ENCODE measurements at regions not wholly inside any gene's neighbourhood (a gene's known extent, or its start where the extent isn't known, plus 50 kb on each side); places are given as distances from the start of the nearest gene placed in this dataset.
"Not testable (repeated sequence)": the region's sequence is repeated elsewhere in the genome, so short reads cannot be mapped to it uniquely, and the experiment has no call there.

DNA sequence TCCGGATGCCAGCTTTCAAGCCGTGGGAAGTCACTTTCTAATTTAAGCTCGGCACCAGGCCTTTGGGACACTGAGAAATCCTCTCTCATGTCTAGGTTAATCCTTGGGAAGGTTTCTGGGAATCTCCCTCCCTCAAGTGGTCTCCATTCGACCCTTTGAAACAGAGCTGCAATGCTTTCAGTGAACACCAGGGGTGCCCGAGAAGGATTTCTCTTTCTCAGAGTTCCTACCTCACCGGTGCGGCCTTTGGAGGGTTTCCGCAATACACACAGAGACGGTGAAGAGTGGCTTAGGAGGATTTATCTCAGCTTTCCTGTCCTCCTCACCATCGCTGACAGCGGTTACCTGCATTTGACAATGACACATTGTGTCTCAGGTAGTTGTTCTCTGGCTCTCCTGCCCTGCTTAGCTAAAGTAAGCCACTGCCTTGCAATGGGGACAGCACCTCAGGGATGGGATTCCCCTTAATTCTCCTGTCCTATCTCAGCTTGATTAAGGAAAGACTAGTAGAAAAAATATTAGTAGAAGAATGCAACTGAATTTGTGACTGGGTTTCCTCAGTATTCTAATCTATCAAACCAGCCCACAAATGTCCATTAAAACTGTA is 180.6 kb downstream of the GABRG2 start:
- no peak for DNase-seq (ENCODE audit: low spot score)
- Mint-ChIP-seq H3K36me3 (ENCODE audit: low read depth) (no peaks in the 10 kb centered on the region), H3K27me3 (ENCODE audit: low read depth) (peaks cover 2% of the 10 kb centered on the region), H3K9me3 (ENCODE audit: low read depth) (no peaks in the 10 kb centered on the region), H3K4me3 (ENCODE audit: unreplicated experiment) (no peak overlapping the region), H3K27ac (ENCODE audit: unreplicated experiment) (no peak overlapping the region), H3K4me1 (ENCODE audit: low read depth) (no peaks in the 10 kb centered on the region)
- TF ChIP-seq, protein P1, sequence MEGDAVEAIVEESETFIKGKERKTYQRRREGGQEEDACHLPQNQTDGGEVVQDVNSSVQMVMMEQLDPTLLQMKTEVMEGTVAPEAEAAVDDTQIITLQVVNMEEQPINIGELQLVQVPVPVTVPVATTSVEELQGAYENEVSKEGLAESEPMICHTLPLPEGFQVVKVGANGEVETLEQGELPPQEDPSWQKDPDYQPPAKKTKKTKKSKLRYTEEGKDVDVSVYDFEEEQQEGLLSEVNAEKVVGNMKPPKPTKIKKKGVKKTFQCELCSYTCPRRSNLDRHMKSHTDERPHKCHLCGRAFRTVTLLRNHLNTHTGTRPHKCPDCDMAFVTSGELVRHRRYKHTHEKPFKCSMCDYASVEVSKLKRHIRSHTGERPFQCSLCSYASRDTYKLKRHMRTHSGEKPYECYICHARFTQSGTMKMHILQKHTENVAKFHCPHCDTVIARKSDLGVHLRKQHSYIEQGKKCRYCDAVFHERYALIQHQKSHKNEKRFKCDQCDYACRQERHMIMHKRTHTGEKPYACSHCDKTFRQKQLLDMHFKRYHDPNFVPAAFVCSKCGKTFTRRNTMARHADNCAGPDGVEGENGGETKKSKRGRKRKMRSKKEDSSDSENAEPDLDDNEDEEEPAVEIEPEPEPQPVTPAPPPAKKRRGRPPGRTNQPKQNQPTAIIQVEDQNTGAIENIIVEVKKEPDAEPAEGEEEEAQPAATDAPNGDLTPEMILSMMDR (IDR thresholded peaks at IDR 0.05) = peak; percentile 37

DNA sequence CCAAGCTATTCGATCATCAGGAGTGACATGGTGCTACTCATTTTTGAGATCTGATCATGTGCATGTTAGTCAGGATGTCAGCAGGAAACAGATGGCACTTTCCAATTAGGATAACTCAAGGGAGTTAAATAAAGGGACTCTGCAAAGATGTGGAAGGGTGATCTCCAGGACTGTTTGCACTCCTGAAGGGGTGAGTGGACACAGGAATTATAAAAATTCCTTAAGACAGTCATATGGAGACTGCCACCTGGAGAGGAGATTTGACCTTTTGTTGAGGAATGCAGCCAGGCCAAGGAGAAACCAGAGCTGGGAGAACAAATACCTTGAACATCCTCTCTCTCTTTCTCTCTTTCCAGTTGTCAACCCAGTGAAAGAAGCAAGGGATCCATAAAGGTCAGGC is 189.1 kb downstream of the GABRG2 start:
- no peaks in the 10 kb centered on the region for H3K36me3 Mint-ChIP-seq (ENCODE audit: low read depth)
- H3K9me3 Mint-ChIP-seq (ENCODE audit: low read depth) = no peaks in the 10 kb centered on the region
- H3K4me3 Mint-ChIP-seq (ENCODE audit: unreplicated experiment) = no peak overlapping the region
- DNase-seq (ENCODE audit: low spot score) = no peak
- no peak overlapping the region for H3K27ac Mint-ChIP-seq (ENCODE audit: unreplicated experiment)
- TF ChIP-seq, protein P1 (IDR thresholded peaks at IDR 0.05) = no peak
- H3K4me1 Mint-ChIP-seq (ENCODE audit: low read depth) = no peaks in the 10 kb centered on the region
- H3K27me3 Mint-ChIP-seq (ENCODE audit: low read depth) = no peaks in the 10 kb centered on the region

DNA sequence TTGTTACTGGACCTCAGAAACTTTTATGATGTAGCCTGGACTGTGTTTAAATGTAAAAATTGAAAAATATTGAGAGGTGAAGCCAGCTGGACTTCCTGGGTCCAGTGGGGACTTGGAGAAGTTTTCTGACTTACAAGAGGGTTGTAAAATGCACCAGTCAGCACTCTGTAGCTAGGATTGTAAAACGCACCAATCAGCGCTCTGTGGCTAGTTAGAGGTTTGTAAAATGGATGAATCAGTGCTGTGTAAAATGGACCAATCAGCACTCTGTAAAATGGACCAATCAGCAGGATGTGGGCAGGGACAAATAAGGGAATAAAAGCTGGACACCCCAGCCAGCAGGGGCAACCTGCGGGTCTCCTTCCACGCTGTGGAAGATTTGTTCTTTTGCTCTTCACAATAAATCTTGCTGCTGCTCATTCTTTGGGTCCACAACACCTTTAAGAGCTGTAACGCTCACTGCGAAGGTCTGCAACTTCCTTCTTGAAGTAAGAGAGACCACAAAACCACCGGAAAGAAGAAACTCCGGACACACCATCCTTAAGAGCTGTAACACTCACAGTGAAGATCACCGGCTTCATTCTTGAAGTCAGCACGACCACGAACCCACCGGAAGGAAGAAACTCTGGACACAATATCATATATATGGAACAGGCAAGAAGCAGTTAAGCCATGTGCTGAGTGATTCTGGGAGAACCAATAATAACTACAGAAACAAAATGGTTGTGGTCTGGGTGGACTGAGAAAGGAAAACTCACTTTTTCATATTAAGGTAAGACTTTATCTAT is 201.3 kb downstream of the GABRG2 start:
- H3K9me3 Mint-ChIP-seq (ENCODE audit: low read depth) = peaks cover 14% of the 10 kb centered on the region
- TF ChIP-seq, protein P1 (IDR thresholded peaks at IDR 0.05) = no peak
- no peaks in the 10 kb centered on the region for H3K4me1 Mint-ChIP-seq (ENCODE audit: low read depth)
- DNase-seq (ENCODE audit: low spot score) = no peak
- H3K27me3 Mint-ChIP-seq (ENCODE audit: low read depth) = no peaks in the 10 kb centered on the region
- H3K27ac Mint-ChIP-seq (ENCODE audit: unreplicated experiment) = no peak overlapping the region
- no peak overlapping the region for H3K4me3 Mint-ChIP-seq (ENCODE audit: unreplicated experiment)
- H3K36me3 Mint-ChIP-seq (ENCODE audit: low read depth) = no peaks in the 10 kb centered on the region

DNA sequence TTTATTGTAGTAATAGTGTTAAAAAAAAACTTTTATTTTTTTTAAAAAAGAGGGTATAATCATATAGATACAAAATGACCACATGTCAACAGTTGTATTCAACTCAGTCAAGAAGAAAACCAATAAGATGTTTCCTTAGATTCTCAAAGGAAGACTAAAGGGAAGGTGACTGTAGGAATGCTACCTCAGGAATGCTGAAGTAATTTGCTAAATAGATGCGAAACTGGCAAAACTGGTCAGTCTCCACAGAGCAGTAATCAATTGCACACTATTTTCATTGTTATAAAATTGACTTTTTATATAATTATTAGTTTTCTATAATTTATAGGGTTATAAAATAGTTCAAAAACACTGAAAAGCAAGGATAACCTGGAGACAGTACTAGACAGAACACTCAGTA is 204.8 kb downstream of the GABRG2 start:
- Mint-ChIP-seq H3K27ac (ENCODE audit: unreplicated experiment) (no peak overlapping the region), H3K4me1 (ENCODE audit: low read depth) (no peaks in the 10 kb centered on the region), H3K36me3 (ENCODE audit: low read depth) (no peaks in the 10 kb centered on the region), H3K9me3 (ENCODE audit: low read depth) (peaks cover 15% of the 10 kb centered on the region), H3K4me3 (ENCODE audit: unreplicated experiment) (no peak overlapping the region), H3K27me3 (ENCODE audit: low read depth) (no peaks in the 10 kb centered on the region)
- no peak for DNase-seq (ENCODE audit: low spot score)
- TF ChIP-seq, protein P1 (IDR thresholded peaks at IDR 0.05) = no peak

DNA sequence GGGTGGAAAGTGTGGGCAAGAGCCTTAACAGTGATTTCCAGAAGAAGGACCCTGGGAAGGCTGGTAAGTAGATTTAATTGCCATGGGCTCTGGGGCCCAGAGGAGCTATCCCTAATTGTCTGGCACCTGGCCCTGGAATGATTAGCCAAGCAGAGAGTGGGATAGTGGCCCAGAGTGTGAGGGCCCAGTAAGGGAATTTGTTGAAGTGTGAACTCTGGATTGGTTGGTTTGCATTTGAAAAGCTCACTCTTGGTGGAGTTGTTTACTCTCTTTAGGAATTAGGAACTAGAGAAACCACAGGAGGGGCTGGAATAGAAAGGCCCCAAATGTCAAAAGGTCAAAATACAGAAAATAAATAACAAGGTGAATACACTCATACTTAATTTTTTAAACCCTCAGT is 207.1 kb downstream of the GABRG2 start:
- no peak for DNase-seq (ENCODE audit: low spot score)
- peaks cover 20% of the 10 kb centered on the region for H3K9me3 Mint-ChIP-seq (ENCODE audit: low read depth)
- H3K27me3 Mint-ChIP-seq (ENCODE audit: low read depth) = no peaks in the 10 kb centered on the region
- TF ChIP-seq, protein P1 (IDR thresholded peaks at IDR 0.05) = no peak
- no peaks in the 10 kb centered on the region for H3K36me3 Mint-ChIP-seq (ENCODE audit: low read depth)
- no peak overlapping the region for H3K27ac Mint-ChIP-seq (ENCODE audit: unreplicated experiment)
- no peak overlapping the region for H3K4me3 Mint-ChIP-seq (ENCODE audit: unreplicated experiment)
- H3K4me1 Mint-ChIP-seq (ENCODE audit: low read depth) = no peaks in the 10 kb centered on the region

DNA sequence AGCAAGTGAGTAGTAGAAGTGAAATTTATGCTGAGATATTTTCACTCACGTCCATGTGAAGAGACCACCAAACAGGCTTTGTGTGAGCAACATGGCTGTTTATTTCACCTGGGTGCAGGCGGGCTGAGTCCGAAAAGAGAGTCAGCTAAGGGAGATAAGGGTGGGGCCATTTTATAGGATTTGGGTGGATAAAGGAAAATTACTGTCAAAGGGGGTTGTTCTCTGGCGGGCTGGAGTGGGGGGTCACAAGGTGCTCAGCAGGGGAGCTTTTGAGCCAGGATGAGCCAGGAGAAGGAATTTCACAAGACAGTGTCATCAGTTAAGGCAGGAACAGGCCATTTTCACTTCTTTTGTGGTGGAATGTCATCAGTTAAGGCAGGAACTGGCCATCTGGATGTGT is 207.8 kb downstream of the GABRG2 start:
- not testable (repeated sequence) for H3K27ac Mint-ChIP-seq (ENCODE audit: unreplicated experiment); H3K36me3 Mint-ChIP-seq (ENCODE audit: low read depth); H3K4me1 Mint-ChIP-seq (ENCODE audit: low read depth); H3K4me3 Mint-ChIP-seq (ENCODE audit: unreplicated experiment); H3K27me3 Mint-ChIP-seq (ENCODE audit: low read depth); DNase-seq (ENCODE audit: low spot score)
- peaks cover 20% of the 10 kb centered on the region for H3K9me3 Mint-ChIP-seq (ENCODE audit: low read depth)

Data from chondrocyte (in vitro differentiated cells).